Epithelial cell of prostate (primary cell): ENCODE measurements at regions not wholly inside any gene's neighbourhood (a gene's known extent, or its start where the extent isn't known, plus 50 kb on each side); places are given as distances from the start of the nearest gene placed in this dataset.
"Not testable (repeated sequence)": the region's sequence is repeated elsewhere in the genome, so short reads cannot be mapped to it uniquely, and the experiment has no call there.

ENCODE experiments used
- DNase-seq: peaks from one replicate; pipeline ENCODE4 v3.0.0-alpha.2; 2011; ENCODE audit warnings: low read depth, low spot score
- H3K27ac ChIP-seq: fragments of 450-650 bp; 2 replicates; pipeline ENCODE4 v1.5.1; 2017; ENCODE audit warnings: mild to moderate bottlenecking

DNA sequence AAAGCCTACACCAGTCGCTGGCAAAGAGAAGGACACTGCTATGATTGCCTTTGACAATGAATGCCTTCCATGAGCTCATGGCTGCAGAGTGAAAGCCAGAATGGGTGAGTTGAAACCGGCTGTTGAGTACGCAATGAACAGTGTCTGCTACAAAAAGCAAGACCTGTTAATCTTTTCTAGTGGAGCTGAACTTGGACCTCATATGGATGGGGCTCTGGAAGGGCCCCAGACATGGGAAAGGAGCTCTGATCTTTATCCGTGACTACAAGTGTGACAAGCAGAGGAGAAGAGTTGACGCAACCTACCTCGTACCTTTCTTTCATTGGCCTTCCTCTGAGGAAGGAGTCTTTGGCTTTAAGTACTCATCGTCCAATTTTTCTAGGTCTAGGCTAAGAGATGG is 67.1 kb upstream of the TSC22D1 start:
- H3K27ac ChIP-seq, result no peak overlapping the region
- no peak for DNase-seq

DNA sequence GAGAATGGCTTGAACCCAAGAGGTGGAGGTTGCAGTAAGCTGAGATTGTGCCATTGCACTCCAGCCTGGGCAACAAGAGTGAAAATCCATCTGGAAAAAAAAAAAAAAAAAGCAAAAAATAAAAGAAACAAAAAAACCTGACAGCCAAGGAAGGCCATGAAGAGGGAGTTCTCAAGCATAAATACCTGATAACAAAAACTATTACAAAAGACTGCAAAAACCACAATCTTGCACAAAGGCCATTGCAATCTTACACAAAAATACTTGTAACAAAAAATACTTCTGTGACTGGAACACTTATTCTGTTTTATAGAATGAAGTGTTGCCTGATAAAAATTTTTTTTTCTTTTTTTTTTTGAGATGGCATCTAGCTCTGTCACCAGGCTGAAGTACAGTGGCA is 61.5 kb upstream of the TSC22D1 start:
- no peak overlapping the region for H3K27ac ChIP-seq
- no peak for DNase-seq

DNA sequence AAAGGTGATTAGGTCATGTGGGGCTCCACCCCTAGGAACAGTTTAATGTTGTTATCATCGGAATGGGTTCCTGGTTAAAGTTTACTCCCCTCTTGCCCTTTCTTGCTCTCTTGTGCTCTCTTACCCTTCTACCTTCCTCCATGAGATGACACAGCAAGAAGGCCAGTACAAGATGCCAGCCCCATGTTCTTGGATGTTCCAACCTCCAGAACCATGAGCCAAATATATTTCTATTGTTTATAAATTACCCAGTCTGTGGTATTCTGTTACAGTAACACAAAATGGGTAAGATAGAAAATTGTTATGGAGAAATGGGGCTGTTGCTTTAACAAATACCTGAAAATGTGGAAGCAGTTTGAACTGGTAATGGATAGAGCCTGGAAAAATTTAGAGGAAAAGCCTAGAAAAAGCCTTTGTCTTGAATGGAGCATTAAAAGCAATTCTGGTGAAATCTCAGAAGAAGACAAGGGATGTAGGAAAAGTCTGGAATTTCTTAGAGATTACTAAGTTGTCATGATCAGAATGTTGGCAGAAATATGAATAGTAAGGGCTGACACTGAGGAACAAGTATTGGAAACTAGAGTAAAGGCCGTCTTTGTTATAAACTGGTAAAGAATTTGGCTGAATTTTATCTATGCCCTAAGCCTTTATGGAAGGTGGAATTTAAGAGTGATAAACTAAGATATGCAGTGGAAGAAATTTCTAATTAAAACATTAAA is 53.5 kb upstream of the TSC22D1 start:
- H3K27ac ChIP-seq, result no peak overlapping the region
- no peak for DNase-seq

DNA sequence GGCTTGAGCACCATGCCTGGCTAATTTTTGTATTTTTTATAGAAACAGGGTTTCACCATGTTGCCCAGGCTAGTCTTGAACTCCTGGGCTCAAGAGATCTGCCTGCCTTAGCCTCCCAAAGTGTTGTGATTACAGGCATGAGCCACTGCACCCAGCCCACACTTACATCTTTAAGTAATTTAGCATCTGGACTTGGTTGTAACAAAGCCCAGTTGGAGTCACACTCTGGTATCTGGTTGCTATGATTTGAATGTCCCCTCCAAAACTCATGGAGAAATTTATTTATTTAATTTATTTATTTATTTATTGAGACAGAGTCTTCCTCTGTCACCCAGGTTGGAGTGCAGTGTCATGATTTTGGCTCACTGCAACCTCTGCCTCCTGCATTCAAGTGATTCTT is 52.7 kb upstream of the TSC22D1 start:
- not testable (repeated sequence) for H3K27ac ChIP-seq, DNase-seq

DNA sequence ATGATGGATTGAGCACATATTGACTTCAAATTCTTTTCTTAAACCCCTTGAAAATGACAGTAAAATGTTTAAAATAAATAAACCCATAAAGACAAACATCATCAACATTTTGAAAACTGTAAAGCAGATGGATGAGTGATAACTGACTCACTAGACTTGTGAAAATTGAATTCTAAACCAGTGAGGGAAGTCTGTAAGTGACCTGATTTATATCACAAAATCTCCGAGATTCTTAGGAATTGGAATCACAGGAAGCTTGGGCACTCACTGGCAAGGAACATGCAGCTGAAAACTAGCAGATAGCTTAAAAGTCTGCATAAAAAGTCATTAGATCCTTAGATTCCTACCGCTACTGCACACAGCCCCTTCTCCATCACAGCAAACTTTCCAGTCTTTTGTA is 51.3 kb upstream of the TSC22D1 start:
- DNase-seq, result no peak

DNA sequence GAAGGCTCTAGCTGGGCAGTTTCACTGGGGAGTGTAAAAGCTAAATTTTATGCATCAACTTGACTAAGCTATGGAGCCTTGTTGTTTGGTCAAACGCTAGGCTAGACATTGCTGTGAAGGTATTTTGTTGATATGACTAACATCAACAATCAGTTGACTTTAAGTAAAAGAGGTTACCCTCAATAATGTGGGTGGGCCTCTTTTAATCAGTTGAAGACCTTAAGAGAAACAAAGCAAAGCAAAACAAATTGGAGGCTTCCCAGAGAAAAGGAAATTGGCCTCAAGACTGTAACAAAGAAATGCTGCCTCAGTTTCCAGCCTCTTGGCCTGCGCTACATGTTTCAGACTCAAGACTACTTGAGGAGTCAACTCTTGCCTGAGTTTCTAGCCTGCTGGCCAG is 50.0 kb upstream of the TSC22D1 start:
- no peak overlapping the region for H3K27ac ChIP-seq
- no peak for DNase-seq

More for the DNA sequence above, 51.3 kb upstream of the TSC22D1 start:
- H3K27ac ChIP-seq, result no peak overlapping the region
